ENCODE measurements at regions not wholly inside any gene's neighbourhood (a gene's known extent, or its start where the extent isn't known, plus 50 kb on each side); places are given as distances from the start of the nearest gene placed in this dataset.

GRCh38 chr11:119779195-119780071, 50.4 kb upstream of the NECTIN1 start:
- H3K27ac Mint-ChIP-seq, result no peak overlapping the region
- CTCF ChIA-PET, result no interaction called here
- POLR2A ChIA-PET, result no interaction called here

More at GRCh38 chr11:119779195-119780071, 50.4 kb upstream of the NECTIN1 start:
- H3K36me3 Mint-ChIP-seq (ENCODE audit: low read depth), result no peaks in the 10 kb centered on the region
- H3K4me3 Mint-ChIP-seq, result no peak overlapping the region
- peaks cover 3% of the 10 kb centered on the region for H3K27me3 Mint-ChIP-seq
- no peaks in the 10 kb centered on the region for H3K9me3 Mint-ChIP-seq
- no peaks in the 10 kb centered on the region for H3K4me1 Mint-ChIP-seq
- no peak for DNase-seq
